ENCODE measurements at regions not wholly inside any gene's neighbourhood (a gene's known extent, or its start where the extent isn't known, plus 50 kb on each side); places are given as distances from the start of the nearest gene placed in this dataset.

- DNase-seq (no peak), ATAC-seq (no peak)
- Histone ChIP-seq H3K4me1 (peaks cover 13% of the 10 kb centered on the region), H3K4me3 (no peak overlapping the region), H3K9me3 (no peaks in the 10 kb centered on the region), H3K27ac (no peak overlapping the region), H3K27me3 (no peaks in the 10 kb centered on the region), H3K36me3 (replicated peaks in 1 of 2; ENCODE audit: insufficient read depth in 1 of 2, low read depth in 2 of 2) (no peaks in the 10 kb centered on the region)
- TF ChIP-seq POLR2A (IDR thresholded peaks at IDR 0.05) (no peak), CTCF (IDR thresholded peaks at IDR 0.05) (no peak)
- intact Hi-C loops (cut with DNase I) = no loop called here
- 6 to 18% methylated on average over 2 of the region's 2 CpGs for WGBS, 2 donors
Observed at GRCh38 chr4:180081072-180081471, 2162.1 kb upstream of the TENM3 start.

GRCh38 chr4:180084561-180084960 lies 2158.6 kb upstream of the TENM3 start:
- Histone ChIP-seq H3K27ac (no peak overlapping the region), H3K4me1 (peaks cover 13% of the 10 kb centered on the region), H3K36me3 (replicated peaks in 1 of 2; ENCODE audit: insufficient read depth in 1 of 2, low read depth in 2 of 2) (no peaks in the 10 kb centered on the region), H3K9me3 (no peaks in the 10 kb centered on the region), H3K27me3 (no peaks in the 10 kb centered on the region), H3K4me3 (no peak overlapping the region)
- no peak for DNase-seq
- intact Hi-C loops (cut with DNase I) = no loop called here
- no peak for TF ChIP-seq POLR2A (IDR thresholded peaks at IDR 0.05)
- no peak for TF ChIP-seq CTCF (IDR thresholded peaks at IDR 0.05)
- no peak for ATAC-seq
- WGBS, 2 donors = 45 to 55% methylated on average over 4 of the region's 4 CpGs

- Histone ChIP-seq H3K27ac (no peak overlapping the region), H3K4me1 (peaks cover 3% of the 10 kb centered on the region), H3K36me3 (replicated peaks in 1 of 2; ENCODE audit: insufficient read depth in 1 of 2, low read depth in 2 of 2) (no peaks in the 10 kb centered on the region), H3K27me3 (no peaks in the 10 kb centered on the region), H3K9me3 (no peaks in the 10 kb centered on the region), H3K4me3 (no peak overlapping the region)
- ATAC-seq (no peak), DNase-seq (no peak)
- intact Hi-C loops (cut with DNase I) = no loop called here
- 0 to 1% methylated on average over 2 of the region's 2 CpGs for WGBS, 2 donors
- TF ChIP-seq CTCF (IDR thresholded peaks at IDR 0.05) (no peak), POLR2A (IDR thresholded peaks at IDR 0.05) (no peak)
Observed at GRCh38 chr4:180086480-180087190, 2156.6 kb upstream of the TENM3 start.

GRCh38 chr4:180098586-180098985 lies 2144.6 kb upstream of the TENM3 start:
- intact Hi-C loops (cut with DNase I) = no loop called here
- H3K4me1 ChIP-seq = no peaks in the 10 kb centered on the region

More at GRCh38 chr4:180098586-180098985, 2144.6 kb upstream of the TENM3 start:
- no peak for DNase-seq
- H3K27ac ChIP-seq = no peak overlapping the region
- no peak for TF ChIP-seq CTCF (IDR thresholded peaks at IDR 0.05)
- no peak for TF ChIP-seq POLR2A (IDR thresholded peaks at IDR 0.05)
- ATAC-seq = no peak
- H3K4me3 ChIP-seq = no peak overlapping the region
- no peaks in the 10 kb centered on the region for H3K36me3 ChIP-seq (replicated peaks in 1 of 2; ENCODE audit: insufficient read depth in 1 of 2, low read depth in 2 of 2)
- no peaks in the 10 kb centered on the region for H3K27me3 ChIP-seq
- no peaks in the 10 kb centered on the region for H3K9me3 ChIP-seq
